Brain microvascular endothelial cell (primary cell): ENCODE measurements at regions not wholly inside any gene's neighbourhood (a gene's known extent, or its start where the extent isn't known, plus 50 kb on each side); places are given as distances from the start of the nearest gene placed in this dataset.
A peak's percentile ranks its signal among the peaks of the same experiment; 100 is the strongest.

ENCODE experiments used
- DNase-seq: peaks from one replicate; pipeline ENCODE4 v3.0.0-alpha.2; 2020
- H3K27ac ChIP-seq: fragments of 250-450 bp; sonication (Bioruptor Pico); 2 replicates; pipeline ENCODE4 v1.5.1; 2020; ENCODE audit warnings: mild to moderate bottlenecking, moderate library complexity
- H3K27me3 ChIP-seq: fragments of 250-450 bp; sonication (Bioruptor Pico); replicated peaks from 2 replicates; pipeline ENCODE4 v1.5.1; 2020; ENCODE audit warnings: mild to moderate bottlenecking
- H3K36me3 ChIP-seq: fragments of 250-450 bp; sonication (Bioruptor Pico); replicated peaks from 2 replicates; pipeline ENCODE4 v1.5.1; 2020; ENCODE audit warnings: mild to moderate bottlenecking
- H3K4me3 ChIP-seq: 2 replicates; pipeline ENCODE4 v1.5.1; 2011; ENCODE audit warnings: low read depth, mild to moderate bottlenecking, control low read depth, low read length, moderate library complexity
- CTCF ChIP-seq: IDR thresholded peaks from 2 replicates; pipeline ENCODE4 v1.5.1; 2011; ENCODE audit warnings: low read depth, mild to moderate bottlenecking, moderate library complexity, low read length, control low read depth, inconsistent platforms; ENCODE audit errors: missing control alignments
- in situ Hi-C: cut with HindIII; loops from 2 replicates; pipeline ENCODE4 v1.10.0; 2017; ENCODE audit warnings: low sequenced_read_pairs, low pct_ligation_motif_present

- H3K27me3 ChIP-seq, result no peaks in the 10 kb centered on the region
- no peaks in the 10 kb centered on the region for H3K36me3 ChIP-seq
- H3K27ac ChIP-seq, result no peak overlapping the region
- no peak for TF ChIP-seq CTCF
- H3K4me3 ChIP-seq, result no peak overlapping the region
- DNase-seq, result peak; percentile 3
- in situ Hi-C loops, result no loop called here
Measured at GRCh38 chr7:125406111-125406510, 476.5 kb upstream of the POT1 start.

GRCh38 chr7:125399408-125399807, 469.8 kb upstream of the POT1 start:
- H3K27ac ChIP-seq, result no peak overlapping the region
- H3K36me3 ChIP-seq, result no peaks in the 10 kb centered on the region
- TF ChIP-seq CTCF, result no peak
- in situ Hi-C loops, result no loop called here
- H3K27me3 ChIP-seq, result no peaks in the 10 kb centered on the region
- no peak overlapping the region for H3K4me3 ChIP-seq
- DNase-seq, result no peak

- Histone ChIP-seq H3K27ac (no peak overlapping the region), H3K36me3 (no peaks in the 10 kb centered on the region), H3K27me3 (no peaks in the 10 kb centered on the region), H3K4me3 (no peak overlapping the region)
- no peak for DNase-seq
- in situ Hi-C loops, result no loop called here
- no peak for TF ChIP-seq CTCF
Measured at GRCh38 chr7:125396466-125397151, 467.0 kb upstream of the POT1 start.

GRCh38 chr7:125391921-125392320, 462.3 kb upstream of the POT1 start:
- Histone ChIP-seq H3K4me3 (no peak overlapping the region), H3K27ac (no peak overlapping the region), H3K27me3 (no peaks in the 10 kb centered on the region), H3K36me3 (no peaks in the 10 kb centered on the region)
- no peak for DNase-seq
- in situ Hi-C loops, result no loop called here
- TF ChIP-seq CTCF, result no peak

GRCh38 chr7:125390981-125391380, 461.4 kb upstream of the POT1 start:
- H3K27me3 ChIP-seq, result no peaks in the 10 kb centered on the region
- H3K27ac ChIP-seq, result no peak overlapping the region
- no peak overlapping the region for H3K4me3 ChIP-seq
- in situ Hi-C loops, result no loop called here
- TF ChIP-seq CTCF, result no peak
- H3K36me3 ChIP-seq, result no peaks in the 10 kb centered on the region
- no peak for DNase-seq

GRCh38 chr7:125386211-125386610, 456.6 kb upstream of the POT1 start:
- DNase-seq, result no peak
- Histone ChIP-seq H3K36me3 (no peaks in the 10 kb centered on the region), H3K27ac (no peak overlapping the region), H3K27me3 (no peaks in the 10 kb centered on the region), H3K4me3 (no peak overlapping the region)
- TF ChIP-seq CTCF, result no peak
- in situ Hi-C loops, result no loop called here
